T-helper 1 cell treated with Interleukin-12 subunit alpha and Interleukin-12 subunit beta and Interleukin-4 antibody, amounts not matched to agents 30 μg/mL and 1 μg/mL, for 36 hours (primary cell): ENCODE measurements at regions not wholly inside any gene's neighbourhood (a gene's known extent, or its start where the extent isn't known, plus 50 kb on each side); places are given as distances from the start of the nearest gene placed in this dataset.

ENCODE experiments used
- H3K27ac Mint-ChIP-seq: one replicate; pipeline ENCODE4 v1.8.0; 2021; ENCODE audit warnings: mild to moderate bottlenecking, mixed read lengths
- H3K27me3 Mint-ChIP-seq: one replicate; pipeline ENCODE4 v1.8.0; 2021; ENCODE audit warnings: low read depth, mixed read lengths
- H3K36me3 Mint-ChIP-seq: one replicate; pipeline ENCODE4 v1.8.0; 2021; ENCODE audit warnings: low read depth, mixed read lengths
- H3K4me1 Mint-ChIP-seq: one replicate; pipeline ENCODE4 v1.8.0; 2021; ENCODE audit warnings: low read depth, mixed read lengths
- H3K4me3 Mint-ChIP-seq: one replicate; pipeline ENCODE4 v1.8.0; 2021; ENCODE audit warnings: mild to moderate bottlenecking, moderate library complexity, mixed read lengths
- H3K9me3 Mint-ChIP-seq: one replicate; pipeline ENCODE4 v1.8.0; 2021; ENCODE audit warnings: mixed read lengths

DNA sequence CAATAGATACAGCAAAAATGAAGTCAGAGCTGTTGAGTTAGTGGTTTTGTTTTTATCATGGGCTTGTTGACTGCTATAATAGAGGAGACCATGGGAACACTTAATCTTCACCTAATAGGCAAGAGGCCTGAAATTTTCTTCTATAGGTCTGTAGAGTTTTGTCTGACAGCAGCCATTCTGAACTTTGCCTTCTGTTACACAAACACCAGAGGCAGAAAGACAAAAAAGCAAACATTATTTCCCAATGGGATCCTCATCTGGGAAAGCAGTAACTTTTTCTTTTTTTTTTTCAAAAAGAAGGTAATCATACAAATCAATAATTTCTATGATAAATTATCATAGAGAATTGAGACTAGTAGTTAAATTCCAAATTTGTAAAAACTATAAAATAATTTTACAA, 494.1 kb downstream of the TOX3 start:
- H3K4me3 Mint-ChIP-seq = no peak overlapping the region
- no peaks in the 10 kb centered on the region for H3K27me3 Mint-ChIP-seq
- no peaks in the 10 kb centered on the region for H3K4me1 Mint-ChIP-seq
- H3K9me3 Mint-ChIP-seq = peaks cover 21% of the 10 kb centered on the region
- H3K27ac Mint-ChIP-seq = no peak overlapping the region
- H3K36me3 Mint-ChIP-seq = no peaks in the 10 kb centered on the region

DNA sequence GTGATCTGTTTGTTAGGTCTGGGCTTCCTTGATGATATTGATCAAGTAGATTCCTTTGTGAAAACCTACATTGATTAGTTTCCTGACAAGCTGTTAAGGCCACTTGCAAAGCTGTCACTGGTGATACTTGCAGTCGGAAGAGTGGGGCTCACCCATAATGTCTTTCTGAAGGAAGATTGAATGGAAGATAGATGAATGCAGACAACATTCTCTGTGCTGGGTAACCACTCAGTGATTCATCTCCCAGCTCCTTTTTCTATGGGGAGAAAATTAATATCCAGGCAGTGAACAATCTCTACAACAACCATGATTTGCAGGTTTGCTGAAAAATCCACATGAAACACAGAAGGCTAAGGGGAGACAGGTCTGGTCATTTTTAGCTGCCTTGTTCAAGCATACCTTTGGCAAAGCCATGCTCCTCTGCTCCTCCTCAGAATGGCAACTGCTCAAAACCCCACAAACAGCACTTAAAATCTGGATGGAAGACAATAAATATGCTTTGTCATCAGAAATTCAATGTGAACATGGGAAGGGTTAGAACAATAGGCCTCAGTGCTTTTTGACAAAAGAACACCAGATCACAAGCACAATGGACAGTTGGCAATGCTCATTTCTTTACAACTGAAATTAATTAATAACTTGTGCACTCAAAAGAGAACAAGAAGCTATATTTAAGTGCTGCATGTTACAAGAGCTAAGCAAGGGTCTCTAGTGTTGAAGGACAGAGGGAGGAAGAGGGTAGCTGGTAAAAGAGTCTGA, 495.4 kb downstream of the TOX3 start:
- no peaks in the 10 kb centered on the region for H3K27me3 Mint-ChIP-seq
- H3K9me3 Mint-ChIP-seq = peaks cover 28% of the 10 kb centered on the region
- no peaks in the 10 kb centered on the region for H3K36me3 Mint-ChIP-seq
- no peak overlapping the region for H3K4me3 Mint-ChIP-seq
- H3K4me1 Mint-ChIP-seq = no peaks in the 10 kb centered on the region
- no peak overlapping the region for H3K27ac Mint-ChIP-seq

DNA sequence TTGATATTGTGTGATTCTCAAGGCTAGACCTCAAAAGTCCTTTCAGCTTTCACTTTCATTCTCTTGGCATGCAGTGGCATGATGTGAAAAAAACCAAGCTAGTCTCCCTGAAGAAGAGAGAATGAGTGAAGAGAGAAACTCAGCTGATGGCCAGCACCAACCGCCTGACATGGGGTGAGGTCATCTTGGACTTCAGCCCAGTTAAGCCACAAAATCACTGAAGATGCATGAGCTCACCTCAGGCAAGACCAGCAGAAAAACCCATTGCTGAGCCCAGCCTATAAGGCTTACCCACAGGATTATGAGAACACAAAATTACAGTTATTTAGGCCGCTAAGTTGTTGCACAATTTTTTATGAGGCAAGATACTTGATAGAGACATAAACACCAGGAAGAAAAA, 496.5 kb downstream of the TOX3 start:
- H3K4me3 Mint-ChIP-seq = no peak overlapping the region
- no peak overlapping the region for H3K27ac Mint-ChIP-seq
- H3K4me1 Mint-ChIP-seq = no peaks in the 10 kb centered on the region
- no peaks in the 10 kb centered on the region for H3K36me3 Mint-ChIP-seq
- peaks cover 34% of the 10 kb centered on the region for H3K9me3 Mint-ChIP-seq
- no peaks in the 10 kb centered on the region for H3K27me3 Mint-ChIP-seq

DNA sequence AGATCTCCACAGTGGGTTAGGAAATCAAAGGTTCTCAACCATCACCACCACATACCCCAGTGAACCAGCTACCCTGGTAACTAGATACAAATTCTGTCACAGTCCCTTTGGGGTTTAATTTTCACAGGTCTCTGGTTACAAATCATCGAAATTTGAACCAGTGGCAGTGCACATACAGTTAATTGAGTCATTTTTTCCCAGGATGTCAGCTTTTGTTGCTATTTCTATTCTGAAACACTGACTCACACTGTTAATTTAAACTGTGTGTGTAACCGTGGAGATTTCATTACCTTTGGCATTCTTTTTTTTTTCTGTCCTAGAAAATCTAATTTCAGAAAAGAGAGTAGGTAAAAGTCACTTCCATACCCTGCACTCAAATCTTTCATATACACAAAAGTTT, 511.5 kb downstream of the TOX3 start:
- Mint-ChIP-seq H3K36me3 (no peaks in the 10 kb centered on the region), H3K27ac (no peak overlapping the region), H3K4me3 (no peak overlapping the region), H3K4me1 (no peaks in the 10 kb centered on the region), H3K27me3 (no peaks in the 10 kb centered on the region), H3K9me3 (no peaks in the 10 kb centered on the region)

DNA sequence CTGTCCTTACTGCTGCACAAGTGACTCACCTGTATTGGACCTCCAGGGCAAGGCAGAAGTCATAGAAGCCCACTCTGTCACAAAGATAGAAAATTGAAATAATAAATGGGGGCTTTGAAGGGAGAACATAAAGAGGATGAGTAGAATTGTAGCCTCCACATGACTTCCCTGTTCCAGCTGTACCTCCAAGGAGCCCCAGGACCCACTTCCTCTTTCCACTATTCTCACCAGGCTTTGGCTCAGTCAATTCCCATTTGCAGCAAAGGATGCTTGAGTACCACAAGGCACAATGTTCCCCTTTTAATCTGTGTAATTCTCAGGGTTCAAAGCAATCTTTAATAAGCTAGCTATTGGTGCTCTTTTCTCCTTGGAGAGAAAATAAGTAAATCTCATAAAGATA, 512.1 kb downstream of the TOX3 start:
- Mint-ChIP-seq H3K27ac (no peak overlapping the region), H3K9me3 (no peaks in the 10 kb centered on the region), H3K27me3 (no peaks in the 10 kb centered on the region), H3K36me3 (no peaks in the 10 kb centered on the region), H3K4me3 (no peak overlapping the region), H3K4me1 (no peaks in the 10 kb centered on the region)

DNA sequence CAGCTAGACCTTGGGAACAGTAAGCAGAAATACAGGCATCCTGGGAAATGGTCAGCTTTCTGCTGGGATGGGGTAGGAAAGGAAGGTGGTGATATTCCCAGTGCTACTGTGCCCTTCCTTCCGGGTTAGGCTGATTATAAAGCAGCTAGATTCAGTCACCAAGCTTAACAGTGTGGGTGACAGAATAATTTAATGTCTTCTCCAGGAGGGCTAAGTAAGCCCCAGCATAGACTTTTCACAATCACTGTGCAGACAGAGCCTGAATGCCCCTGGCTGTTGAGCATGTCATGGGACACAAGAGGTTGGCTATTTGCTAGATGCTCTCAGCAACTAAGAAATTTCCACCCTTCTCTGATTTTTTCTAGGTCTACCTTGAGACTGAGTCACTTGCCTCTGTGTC, 513.0 kb downstream of the TOX3 start:
- H3K4me1 Mint-ChIP-seq = no peaks in the 10 kb centered on the region
- no peaks in the 10 kb centered on the region for H3K36me3 Mint-ChIP-seq
- H3K27me3 Mint-ChIP-seq = no peaks in the 10 kb centered on the region
- H3K4me3 Mint-ChIP-seq = no peak overlapping the region
- H3K27ac Mint-ChIP-seq = no peak overlapping the region
- no peaks in the 10 kb centered on the region for H3K9me3 Mint-ChIP-seq

DNA sequence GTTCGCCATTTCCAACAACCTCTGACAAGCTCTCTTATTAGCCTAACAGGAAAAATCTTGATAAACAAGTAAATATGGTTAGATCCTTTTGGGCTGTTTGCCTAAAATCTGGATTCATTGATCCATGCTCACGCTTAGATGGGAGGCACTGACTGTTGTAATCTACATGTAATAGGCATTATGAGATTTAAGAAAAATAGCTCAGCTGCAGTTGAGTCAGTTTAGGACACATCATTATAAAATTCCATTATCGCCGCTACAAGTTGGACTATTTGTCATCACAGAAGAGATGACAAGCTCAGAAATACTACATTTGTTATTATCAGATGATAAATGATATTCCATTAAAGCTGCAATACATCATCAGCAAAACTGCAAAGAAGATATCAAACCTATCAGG, 524.0 kb downstream of the TOX3 start:
- Mint-ChIP-seq H3K9me3 (peaks cover 4% of the 10 kb centered on the region), H3K4me1 (no peaks in the 10 kb centered on the region), H3K4me3 (no peak overlapping the region), H3K27ac (no peak overlapping the region), H3K36me3 (no peaks in the 10 kb centered on the region), H3K27me3 (no peaks in the 10 kb centered on the region)

DNA sequence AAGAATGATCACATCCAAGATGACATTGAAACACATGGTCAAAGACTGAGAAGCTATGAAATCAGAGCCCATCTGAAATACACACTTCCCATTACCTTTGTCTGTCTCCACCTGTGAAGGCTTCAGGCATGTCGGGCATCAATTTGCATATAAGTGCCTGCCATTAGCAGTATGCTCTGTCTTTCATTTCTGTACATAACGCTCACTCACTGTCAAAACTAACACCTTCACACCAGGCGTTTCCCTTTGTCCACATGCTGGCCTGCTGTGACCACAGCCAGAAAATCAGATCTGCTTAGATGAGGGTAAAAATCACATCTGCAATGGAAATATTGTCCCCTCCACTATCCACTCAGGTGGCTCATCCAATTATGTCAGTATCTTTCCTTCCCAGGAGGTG, 524.8 kb downstream of the TOX3 start:
- H3K4me1 Mint-ChIP-seq = no peaks in the 10 kb centered on the region
- H3K36me3 Mint-ChIP-seq = no peaks in the 10 kb centered on the region
- H3K4me3 Mint-ChIP-seq = no peak overlapping the region
- no peak overlapping the region for H3K27ac Mint-ChIP-seq
- H3K27me3 Mint-ChIP-seq = no peaks in the 10 kb centered on the region
- peaks cover 12% of the 10 kb centered on the region for H3K9me3 Mint-ChIP-seq

DNA sequence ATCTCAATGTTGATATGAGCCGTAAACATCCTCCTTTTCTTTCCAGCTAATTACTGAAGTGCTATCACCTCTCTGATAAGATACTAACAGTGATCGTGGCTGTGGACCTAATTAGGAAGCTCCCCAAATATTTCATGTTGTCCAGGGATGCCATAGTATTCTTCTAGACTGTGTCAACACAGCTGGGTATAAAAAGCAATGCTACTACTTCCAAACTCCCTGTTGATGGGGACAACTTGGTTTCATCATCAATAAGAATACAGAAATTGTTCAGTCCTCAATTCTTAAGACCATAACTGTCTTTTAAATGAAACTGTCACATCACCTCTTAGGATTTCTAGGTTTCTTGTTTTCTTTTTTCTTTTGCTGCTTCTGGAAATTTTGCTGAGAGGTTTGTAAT, 530.6 kb downstream of the TOX3 start:
- Mint-ChIP-seq H3K9me3 (peaks cover 27% of the 10 kb centered on the region), H3K27me3 (no peaks in the 10 kb centered on the region), H3K4me3 (no peak overlapping the region), H3K36me3 (no peaks in the 10 kb centered on the region), H3K27ac (no peak overlapping the region), H3K4me1 (no peaks in the 10 kb centered on the region)

DNA sequence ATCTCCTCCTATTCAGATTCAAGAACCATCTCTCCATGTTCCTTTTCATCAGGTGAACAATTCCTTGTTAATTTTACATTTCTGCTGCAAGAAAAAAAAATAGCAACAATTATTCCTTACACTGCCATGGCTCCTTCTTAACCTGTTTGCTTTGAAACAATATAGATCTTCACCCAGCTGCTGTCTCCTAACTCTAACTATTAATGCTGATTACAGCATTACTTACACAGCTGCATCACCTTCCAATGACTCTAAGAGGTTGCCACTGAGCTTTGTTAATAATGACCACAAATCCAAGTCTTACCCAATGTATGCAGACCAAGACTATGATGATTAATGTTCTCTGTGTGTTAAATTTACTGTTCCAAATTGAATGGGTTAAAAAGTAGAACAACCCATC, 541.4 kb downstream of the TOX3 start:
- H3K36me3 Mint-ChIP-seq = no peaks in the 10 kb centered on the region
- H3K9me3 Mint-ChIP-seq = peaks cover 17% of the 10 kb centered on the region
- no peak overlapping the region for H3K4me3 Mint-ChIP-seq
- no peaks in the 10 kb centered on the region for H3K27me3 Mint-ChIP-seq
- no peak overlapping the region for H3K27ac Mint-ChIP-seq
- H3K4me1 Mint-ChIP-seq = no peaks in the 10 kb centered on the region

DNA sequence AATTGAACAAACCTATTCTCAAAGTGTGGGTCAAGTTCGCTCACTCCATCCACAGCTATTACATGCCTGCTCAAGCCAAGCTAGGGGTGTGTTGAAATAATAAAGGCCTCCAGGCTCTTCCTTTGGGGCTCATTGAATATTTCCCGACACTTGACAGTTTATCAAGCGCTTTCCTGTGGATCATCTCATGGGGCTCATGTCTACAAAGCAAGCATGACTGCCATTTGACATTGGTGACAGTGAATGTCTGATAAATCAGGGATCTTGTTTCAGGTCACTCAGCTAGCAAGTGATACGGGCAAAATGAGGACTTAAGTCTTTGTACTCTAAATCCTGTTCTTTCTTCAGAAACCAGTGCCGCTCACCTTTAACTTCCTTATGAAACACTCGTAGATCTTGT, 542.6 kb downstream of the TOX3 start:
- Mint-ChIP-seq H3K27ac (no peak overlapping the region), H3K4me1 (no peaks in the 10 kb centered on the region)

DNA sequence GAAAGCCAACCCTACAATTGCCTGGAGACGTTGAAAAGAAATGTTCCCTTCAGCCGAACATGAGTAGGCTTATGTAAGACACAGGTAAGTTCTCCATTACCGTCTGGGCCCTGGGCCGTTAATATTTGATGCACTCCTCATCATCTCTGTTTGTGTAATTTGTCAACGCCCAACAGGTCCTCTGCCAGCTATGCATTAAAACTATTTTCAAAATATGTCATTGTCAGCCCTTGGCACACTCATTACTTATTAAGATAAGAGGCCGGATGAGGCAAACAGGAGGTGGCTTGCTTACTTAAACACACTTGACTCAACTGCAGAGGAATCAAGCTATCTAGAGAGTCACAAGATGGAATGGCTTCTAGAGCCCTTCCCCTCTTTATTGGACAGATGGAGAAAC, 544.9 kb downstream of the TOX3 start:
- Mint-ChIP-seq H3K4me3 (no peak overlapping the region), H3K4me1 (no peaks in the 10 kb centered on the region), H3K9me3 (peaks cover 26% of the 10 kb centered on the region), H3K27ac (no peak overlapping the region), H3K36me3 (no peaks in the 10 kb centered on the region), H3K27me3 (no peaks in the 10 kb centered on the region)

More for the DNA sequence above, 542.6 kb downstream of the TOX3 start:
- Mint-ChIP-seq H3K36me3 (no peaks in the 10 kb centered on the region), H3K9me3 (peaks cover 16% of the 10 kb centered on the region), H3K27me3 (no peaks in the 10 kb centered on the region), H3K4me3 (no peak overlapping the region)

DNA sequence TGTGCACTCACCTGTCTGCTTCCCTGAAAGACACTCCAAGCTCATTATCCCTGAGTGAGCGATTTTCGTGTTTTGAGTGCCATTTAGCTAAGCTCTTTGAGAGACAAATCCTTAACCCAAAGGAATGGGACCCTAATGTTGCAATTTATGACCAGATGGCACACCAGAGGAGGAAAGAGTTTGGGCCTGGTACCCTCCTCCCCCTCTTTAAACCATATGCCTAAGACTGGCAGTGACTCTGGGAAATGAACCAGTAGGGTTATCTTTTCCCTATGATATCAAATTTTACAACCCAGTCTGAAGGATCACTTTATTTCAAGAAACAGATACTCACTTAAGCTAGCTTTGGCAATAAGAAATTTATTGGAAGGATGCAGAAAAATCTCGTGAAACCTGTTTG, 550.4 kb downstream of the TOX3 start:
- Mint-ChIP-seq H3K27me3 (no peaks in the 10 kb centered on the region), H3K4me3 (no peak overlapping the region), H3K9me3 (peaks cover 32% of the 10 kb centered on the region), H3K4me1 (no peaks in the 10 kb centered on the region), H3K27ac (no peak overlapping the region), H3K36me3 (no peaks in the 10 kb centered on the region)

DNA sequence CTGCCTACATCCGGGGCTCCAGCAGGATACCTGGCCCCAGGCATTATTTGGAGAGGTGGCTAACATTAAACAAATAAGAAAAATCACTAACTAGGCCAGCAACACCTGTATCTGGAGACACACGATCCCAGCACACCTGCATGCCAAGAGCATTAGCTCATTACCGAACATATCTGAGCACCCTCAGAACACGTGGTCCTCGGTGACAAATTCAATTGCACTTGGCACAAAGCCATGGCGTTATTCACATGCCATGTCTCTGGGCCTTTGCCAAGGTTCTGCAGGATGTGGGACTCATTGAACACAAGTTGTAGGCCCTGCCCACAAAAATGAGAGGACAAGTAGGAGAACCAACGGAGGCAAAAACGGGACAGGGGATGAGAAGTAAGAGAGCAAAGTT, 552.3 kb downstream of the TOX3 start:
- no peaks in the 10 kb centered on the region for H3K4me1 Mint-ChIP-seq
- no peak overlapping the region for H3K4me3 Mint-ChIP-seq
- no peaks in the 10 kb centered on the region for H3K36me3 Mint-ChIP-seq
- H3K27me3 Mint-ChIP-seq = no peaks in the 10 kb centered on the region
- H3K27ac Mint-ChIP-seq = no peak overlapping the region
- peaks cover 33% of the 10 kb centered on the region for H3K9me3 Mint-ChIP-seq

DNA sequence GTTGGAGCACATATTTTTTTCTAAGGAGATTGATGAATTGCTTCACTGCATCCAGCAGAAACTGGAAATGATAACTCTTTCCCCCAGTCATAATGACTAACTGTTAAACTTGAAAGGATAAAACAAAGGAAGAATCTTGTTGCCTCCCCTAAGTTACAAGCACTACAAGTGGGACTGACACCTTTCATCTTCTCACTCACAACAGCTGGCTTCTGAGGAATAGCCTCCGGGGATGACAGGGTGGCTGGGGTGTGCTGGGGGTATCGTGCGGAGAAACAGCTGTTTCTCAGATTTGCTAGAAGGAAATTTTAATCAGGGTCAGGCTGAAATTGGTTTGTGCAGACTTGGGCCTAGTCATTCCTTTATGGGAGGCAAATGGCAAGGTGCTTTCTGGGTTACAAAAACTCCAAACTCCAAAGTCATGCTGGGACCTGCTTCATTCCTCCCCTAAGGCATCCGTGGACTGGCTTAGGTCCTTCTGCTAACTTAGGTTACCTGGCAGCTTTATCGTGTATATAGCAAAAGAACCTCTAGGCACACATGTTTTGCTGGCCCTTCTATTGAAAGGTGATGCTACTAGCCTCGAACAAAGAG, 557.2 kb downstream of the TOX3 start:
- no peaks in the 10 kb centered on the region for H3K4me1 Mint-ChIP-seq
- no peaks in the 10 kb centered on the region for H3K27me3 Mint-ChIP-seq
- H3K4me3 Mint-ChIP-seq = no peak overlapping the region
- H3K9me3 Mint-ChIP-seq = peaks cover 25% of the 10 kb centered on the region
- no peak overlapping the region for H3K27ac Mint-ChIP-seq
- H3K36me3 Mint-ChIP-seq = no peaks in the 10 kb centered on the region
